MCF 10A (cell line): ENCODE measurements at regions not wholly inside any gene's neighbourhood (a gene's known extent, or its start where the extent isn't known, plus 50 kb on each side); places are given as distances from the start of the nearest gene placed in this dataset.

Source experiments
- BruUV-seq: library from RNA; stranded (reverse); fragments of 400-500 nt; replicated peaks from 2 replicates; lab custom pipeline; 2021; lab: Mats Ljungman, UMichigan
- CTCF ChIA-PET: fragments of 300-600 bp; sonication (Branson Sonifier 250); formaldehyde crosslinking; extraction: SDS; loops from one replicate; lab custom pipeline; 2021; ENCODE audit warnings: antibody characterized with exemption, inconsistent platforms; lab: Yijun Ruan, JAX
- POLR2A ChIA-PET: fragments of 300-600, 350-650 bp; sonication (Branson Sonifier 250); formaldehyde crosslinking; extraction: SDS; loops from one replicate; lab custom pipeline; 2020; ENCODE audit warnings: antibody characterized with exemption, inconsistent platforms; lab: Yijun Ruan, JAX
- DNase-seq: peaks from one replicate; pipeline ENCODE4 v3.0.0-alpha.2; 2018; ENCODE audit not compliant: unreplicated experiment
- H3K27ac Mint-ChIP-seq: one replicate; pipeline ENCODE4 v1.8.0; 2022; ENCODE audit warnings: mild to moderate bottlenecking, low read depth, mixed read lengths; ENCODE audit not compliant: unreplicated experiment
- H3K27me3 Mint-ChIP-seq: one replicate; pipeline ENCODE4 v1.8.0; 2022; ENCODE audit warnings: mixed read lengths; ENCODE audit not compliant: insufficient read depth, unreplicated experiment
- H3K36me3 Mint-ChIP-seq: one replicate; pipeline ENCODE4 v1.8.0; 2022; ENCODE audit warnings: mild to moderate bottlenecking, moderate library complexity, mixed read lengths; ENCODE audit not compliant: insufficient read depth, unreplicated experiment
- H3K4me1 Mint-ChIP-seq: one replicate; pipeline ENCODE4 v1.8.0; 2022; ENCODE audit warnings: mixed read lengths; ENCODE audit not compliant: insufficient read depth, unreplicated experiment
- H3K4me3 Mint-ChIP-seq: one replicate; pipeline ENCODE4 v1.8.0; 2022; ENCODE audit warnings: mild to moderate bottlenecking, moderate library complexity, mixed read lengths; ENCODE audit not compliant: unreplicated experiment
- H3K9me3 Mint-ChIP-seq: one replicate; pipeline ENCODE4 v1.8.0; 2022; ENCODE audit warnings: mixed read lengths; ENCODE audit not compliant: unreplicated experiment
- intact Hi-C: fragments of 100-400 bp; cut with micrococcal nuclease; formaldehyde crosslinking; loops from 2 replicates; pipeline ENCODE4 v1.14.1; 2022
- TF ChIP-seq, protein P1 (sequence below): fragments of 200-600 bp; IDR thresholded peaks from one replicate; pipeline ENCODE4 v1.8.0; 2022; ENCODE audit warnings: antibody characterized with exemption, mild to moderate bottlenecking; ENCODE audit not compliant: unreplicated experiment

DNA sequence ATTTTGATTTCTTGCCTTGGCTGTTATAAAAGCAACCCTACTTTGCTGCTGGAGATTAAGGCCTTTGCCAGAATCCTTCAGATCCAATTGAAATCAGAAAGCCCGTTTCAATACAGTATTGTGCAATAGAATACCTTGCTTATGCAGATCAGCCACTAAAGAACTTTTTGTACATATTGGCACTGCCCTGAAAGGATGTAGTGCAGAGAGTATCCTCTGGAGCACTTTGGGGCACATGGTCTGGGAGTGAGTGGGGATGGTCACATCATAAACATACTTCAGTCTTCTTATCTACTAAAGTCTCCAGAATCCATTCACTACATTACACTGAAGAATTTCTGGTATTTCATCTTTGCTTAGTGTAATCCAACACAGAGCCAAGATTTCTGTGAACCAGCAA, 189.0 kb downstream of the CENPF start:
- Mint-ChIP-seq H3K36me3 (no peaks in the 10 kb centered on the region), H3K4me3 (no peak overlapping the region), H3K27me3 (no peaks in the 10 kb centered on the region), H3K27ac (no peak overlapping the region), H3K4me1 (peaks cover 6% of the 10 kb centered on the region), H3K9me3 (no peaks in the 10 kb centered on the region)
- POLR2A ChIA-PET, result interaction anchor here (1.1 kb wide), 1 partner anchor 9 kb away, joined by 3 read pairs; no protein-coding TSS in a partner anchor
- intact Hi-C loops, result no loop called here
- no peak for DNase-seq
- TF ChIP-seq, protein P1, sequence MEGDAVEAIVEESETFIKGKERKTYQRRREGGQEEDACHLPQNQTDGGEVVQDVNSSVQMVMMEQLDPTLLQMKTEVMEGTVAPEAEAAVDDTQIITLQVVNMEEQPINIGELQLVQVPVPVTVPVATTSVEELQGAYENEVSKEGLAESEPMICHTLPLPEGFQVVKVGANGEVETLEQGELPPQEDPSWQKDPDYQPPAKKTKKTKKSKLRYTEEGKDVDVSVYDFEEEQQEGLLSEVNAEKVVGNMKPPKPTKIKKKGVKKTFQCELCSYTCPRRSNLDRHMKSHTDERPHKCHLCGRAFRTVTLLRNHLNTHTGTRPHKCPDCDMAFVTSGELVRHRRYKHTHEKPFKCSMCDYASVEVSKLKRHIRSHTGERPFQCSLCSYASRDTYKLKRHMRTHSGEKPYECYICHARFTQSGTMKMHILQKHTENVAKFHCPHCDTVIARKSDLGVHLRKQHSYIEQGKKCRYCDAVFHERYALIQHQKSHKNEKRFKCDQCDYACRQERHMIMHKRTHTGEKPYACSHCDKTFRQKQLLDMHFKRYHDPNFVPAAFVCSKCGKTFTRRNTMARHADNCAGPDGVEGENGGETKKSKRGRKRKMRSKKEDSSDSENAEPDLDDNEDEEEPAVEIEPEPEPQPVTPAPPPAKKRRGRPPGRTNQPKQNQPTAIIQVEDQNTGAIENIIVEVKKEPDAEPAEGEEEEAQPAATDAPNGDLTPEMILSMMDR, result no peak
- CTCF ChIA-PET, result interaction anchor here (0.6 to 1.1 kb wide), 2 partner anchors 18 to 94 kb away, joined by 3 read pairs; no protein-coding TSS in a partner anchor
- BruUV-seq, result no TSS peak

DNA sequence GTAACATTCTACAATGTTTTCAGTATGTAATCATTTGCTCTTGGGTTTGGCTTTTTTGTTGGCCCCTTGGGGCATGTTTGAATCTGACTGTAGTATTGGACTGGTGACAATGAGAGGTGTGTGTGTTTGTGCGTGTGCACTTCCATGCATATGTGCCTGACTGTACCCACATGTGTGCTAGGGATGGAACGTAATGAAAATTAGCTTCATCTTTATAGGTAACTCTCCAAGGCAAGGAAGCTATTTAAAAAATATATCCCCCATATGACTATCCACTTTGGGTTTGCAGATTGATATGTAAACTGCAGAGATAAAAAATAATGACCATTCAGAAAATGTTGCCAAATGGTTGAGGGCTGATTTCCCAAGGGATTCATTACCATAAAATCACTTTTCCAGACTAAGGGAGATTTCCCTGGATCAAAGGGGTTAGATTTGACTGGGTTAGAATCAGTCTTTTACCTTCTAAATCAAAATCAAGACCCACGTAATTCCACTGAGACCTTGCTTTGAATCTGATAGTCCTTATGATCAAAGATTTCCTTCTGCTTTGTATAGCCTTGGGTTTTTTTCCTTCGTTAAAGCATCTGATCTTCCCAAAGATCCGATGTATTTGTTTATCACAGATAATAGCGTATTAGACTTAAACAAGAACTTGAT, 189.7 kb downstream of the CENPF start:
- POLR2A ChIA-PET, result interaction anchor here (1.1 kb wide), 1 partner anchor 8 kb away, joined by 3 read pairs; no protein-coding TSS in a partner anchor
- no TSS peak for BruUV-seq
- Mint-ChIP-seq H3K36me3 (no peaks in the 10 kb centered on the region), H3K4me1 (peaks cover 6% of the 10 kb centered on the region), H3K4me3 (no peak overlapping the region), H3K27ac (no peak overlapping the region), H3K9me3 (no peaks in the 10 kb centered on the region), H3K27me3 (no peaks in the 10 kb centered on the region)
- TF ChIP-seq, protein P1, result no peak
- no peak for DNase-seq
- intact Hi-C loops, result no loop called here
- CTCF ChIA-PET, result interaction anchor here (0.6 to 1.1 kb wide), 4 partner anchors 18 to 1404 kb away, joined by 3 to 4 read pairs (median 3); no protein-coding TSS in a partner anchor

DNA sequence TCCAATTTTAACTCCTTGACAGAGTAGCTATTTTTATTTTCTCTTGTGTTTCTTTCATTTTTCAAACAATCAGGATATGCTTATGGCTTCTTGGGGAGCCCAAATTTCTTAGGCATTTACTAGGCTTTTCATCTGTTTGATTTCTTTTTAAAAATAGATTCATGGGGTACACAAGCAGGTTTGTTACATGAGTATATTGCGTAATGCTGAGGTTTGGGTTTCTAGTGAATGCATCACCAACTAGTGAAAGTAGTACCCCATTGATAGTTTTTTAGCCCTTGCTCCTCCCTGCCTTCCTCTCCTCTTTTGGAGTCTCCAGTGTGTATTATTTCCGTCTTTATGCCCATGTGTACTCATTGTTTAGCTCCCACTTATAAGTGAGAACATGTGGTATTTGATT, 190.7 kb downstream of the CENPF start:
- Mint-ChIP-seq H3K9me3 (no peaks in the 10 kb centered on the region), H3K36me3 (no peaks in the 10 kb centered on the region), H3K27me3 (no peaks in the 10 kb centered on the region), H3K4me1 (peaks cover 6% of the 10 kb centered on the region), H3K27ac (no peak overlapping the region), H3K4me3 (no peak overlapping the region)
- no TSS peak for BruUV-seq
- CTCF ChIA-PET, result interaction anchor here (0.7 kb wide), 1 partner anchor 15 kb away, joined by 3 read pairs; no protein-coding TSS in a partner anchor
- TF ChIP-seq, protein P1, result no peak
- POLR2A ChIA-PET, result interaction anchor here (0.8 kb wide), 1 partner anchor 115 kb away, joined by 3 read pairs; no protein-coding TSS in a partner anchor
- intact Hi-C loops, result no loop called here
- no peak for DNase-seq

DNA sequence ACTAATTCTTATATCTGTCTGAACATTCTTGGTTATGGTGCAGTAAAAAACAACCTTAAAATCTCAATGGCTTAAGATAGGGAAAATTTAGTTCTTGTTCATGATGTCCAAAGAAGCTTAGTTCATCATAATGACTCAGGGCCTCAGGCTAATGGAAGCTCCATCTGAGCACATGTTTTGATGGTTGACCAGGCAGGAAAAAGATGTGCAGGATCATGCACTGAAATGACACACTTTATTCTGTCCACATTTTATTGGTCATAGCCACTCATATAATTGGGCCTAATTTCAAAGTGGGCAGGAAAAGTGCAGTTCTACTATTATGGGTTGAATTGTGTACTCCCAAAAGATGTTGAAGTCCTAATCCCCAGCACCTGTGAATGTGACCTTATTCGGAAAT, 198.2 kb downstream of the CENPF start:
- H3K9me3 Mint-ChIP-seq, result peaks cover 7% of the 10 kb centered on the region

More for the DNA sequence above, 198.2 kb downstream of the CENPF start:
- H3K27me3 Mint-ChIP-seq, result no peaks in the 10 kb centered on the region
- CTCF ChIA-PET, result interaction anchor here (0.5 to 1.8 kb wide), 9 partner anchors 8 to 814 kb away, joined by 3 to 12 read pairs (median 3); partner anchors contain the start of gene PROX1
- intact Hi-C loops, result no loop called here
- no TSS peak for BruUV-seq
- no peak overlapping the region for H3K4me3 Mint-ChIP-seq
- peaks cover 8% of the 10 kb centered on the region for H3K4me1 Mint-ChIP-seq
- no peaks in the 10 kb centered on the region for H3K36me3 Mint-ChIP-seq
- peak; percentile 29 for DNase-seq
- POLR2A ChIA-PET, result interaction anchor here (0.6 to 1.3 kb wide), 7 partner anchors 9 to 225 kb away, joined by 3 to 4 read pairs (median 3); no protein-coding TSS in a partner anchor
- H3K27ac Mint-ChIP-seq, result no peak overlapping the region
- TF ChIP-seq, protein P1, result no peak
